ENCODE measurements at regions not wholly inside any gene's neighbourhood (a gene's known extent, or its start where the extent isn't known, plus 50 kb on each side); places are given as distances from the start of the nearest gene placed in this dataset.

- TF ChIP-seq CTCF (IDR thresholded peaks at IDR 0.05 in 8 of 11, conservative IDR thresholded peaks at IDR 0.05 in 3 of 11): no peak
- no peak for TF ChIP-seq POLR2A (IDR thresholded peaks at IDR 0.05)
- no peak for TF ChIP-seq POLR2AphosphoS5 (IDR thresholded peaks at IDR 0.05)
Measured at GRCh38 chr15:62541846-62542245, 376.8 kb upstream of the C2CD4B start.
